Stimulated activated naive CD4-positive, alpha-beta T cell (primary cell): ENCODE measurements at regions not wholly inside any gene's neighbourhood (a gene's known extent, or its start where the extent isn't known, plus 50 kb on each side); places are given as distances from the start of the nearest gene placed in this dataset.
A peak's percentile ranks its signal among the peaks of the same experiment; 100 is the strongest.
"Not testable (repeated sequence)": the region's sequence is repeated elsewhere in the genome, so short reads cannot be mapped to it uniquely, and the experiment has no call there.

ENCODE experiments used
- DNase-seq, 6 experiments: peaks; one replicate each; lab custom pipeline; 2025; lab: John Stamatoyannopoulos, UW

GRCh38 chr1:67482733-67483482, 52.7 kb upstream of the SERBP1 start:
- no peak for DNase-seq

- no peak for DNase-seq
Measured at GRCh38 chr1:67484492-67484891, 54.3 kb upstream of the SERBP1 start.

- no peak for DNase-seq
Measured at GRCh38 chr1:67485046-67485811, 55.0 kb upstream of the SERBP1 start.

- peak in 1 of 6 experiments; percentile 3 for DNase-seq
Measured at GRCh38 chr1:67489643-67490042, 59.4 kb upstream of the SERBP1 start.

- no peak for DNase-seq
Measured at GRCh38 chr1:67491280-67491679, 61.1 kb upstream of the SERBP1 start.

GRCh38 chr1:67493148-67493547, 62.9 kb upstream of the SERBP1 start:
- no peak for DNase-seq

GRCh38 chr1:67495327-67495726, 65.1 kb upstream of the SERBP1 start:
- DNase-seq = no peak

GRCh38 chr1:67496329-67496728, 66.1 kb upstream of the SERBP1 start:
- DNase-seq = no peak

GRCh38 chr1:67500413-67500959, 70.3 kb upstream of the SERBP1 start:
- peak; percentile 61 to 88 (median 74) for DNase-seq

- no peak for DNase-seq
Measured at GRCh38 chr1:67503974-67504373, 73.8 kb upstream of the SERBP1 start.

GRCh38 chr1:67513392-67514294, 83.4 kb upstream of the SERBP1 start:
- not testable (repeated sequence) for DNase-seq

GRCh38 chr1:67514300-67514699, 84.1 kb upstream of the SERBP1 start:
- no peak for DNase-seq

GRCh38 chr1:67514786-67515185, 84.6 kb upstream of the SERBP1 start:
- no peak for DNase-seq

GRCh38 chr1:67515324-67516080, 85.3 kb upstream of the SERBP1 start:
- DNase-seq = no peak

GRCh38 chr1:67517046-67517445, 86.8 kb upstream of the SERBP1 start:
- no peak for DNase-seq

GRCh38 chr1:67522001-67522441, 91.8 kb upstream of the SERBP1 start:
- no peak for DNase-seq

GRCh38 chr1:67522793-67523192, 92.6 kb upstream of the SERBP1 start:
- DNase-seq = no peak

- DNase-seq = no peak
Measured at GRCh38 chr1:67524143-67525052, 94.2 kb upstream of the SERBP1 start.

- no peak for DNase-seq
Measured at GRCh38 chr1:67525053-67525760, 95.0 kb upstream of the SERBP1 start.
